MM.1S (cell line): ENCODE measurements at regions not wholly inside any gene's neighbourhood (a gene's known extent, or its start where the extent isn't known, plus 50 kb on each side); places are given as distances from the start of the nearest gene placed in this dataset.

Source experiments
- DNase-seq: peaks from one replicate; pipeline ENCODE4 v3.0.0-alpha.2; 2015
- H2AFZ ChIP-seq: fragments of 300-600 bp; sonication (generic); 2 replicates; pipeline ENCODE4 v1.6.0; 2016; ENCODE audit warnings: antibody characterized with exemption, low read length
- H3F3A ChIP-seq: fragments of 300-600 bp; sonication (generic); 2 replicates; pipeline ENCODE4 v1.6.1; 2016; ENCODE audit warnings: mild to moderate bottlenecking, antibody characterized with exemption, low read length, moderate library complexity, mixed read lengths; ENCODE audit not compliant: insufficient read depth
- H3K27ac ChIP-seq: fragments of 300-600 bp; sonication (generic); 2 replicates; pipeline ENCODE4 v1.5.1; 2016; ENCODE audit warnings: mild to moderate bottlenecking, low read length
- H3K27me3 ChIP-seq: fragments of 300-600 bp; sonication (generic); replicated peaks from 2 replicates; pipeline ENCODE4 v1.6.0; 2016; ENCODE audit warnings: low read length; ENCODE audit not compliant: insufficient read depth
- H3K36me3 ChIP-seq: fragments of 300-600 bp; sonication (generic); replicated peaks from 2 replicates; pipeline ENCODE4 v1.6.1; 2016; ENCODE audit warnings: mild to moderate bottlenecking, low read length, mixed read lengths; ENCODE audit not compliant: insufficient read depth
- H3K4me1 ChIP-seq: fragments of 300-600 bp; sonication (generic); 2 replicates; pipeline ENCODE4 v1.6.1; 2016; ENCODE audit warnings: low read length, mixed read lengths
- H3K4me2 ChIP-seq: fragments of 300-600 bp; sonication (generic); 2 replicates; pipeline ENCODE4 v1.6.0; 2016; ENCODE audit warnings: low read depth, low read length
- H3K4me3 ChIP-seq: fragments of 300-600 bp; sonication (generic); 2 replicates; pipeline ENCODE4 v1.5.1; 2016; ENCODE audit warnings: low read length, mixed read lengths
- H3K79me2 ChIP-seq: fragments of 300-600 bp; sonication (generic); 2 replicates; pipeline ENCODE4 v1.6.1; 2016; ENCODE audit warnings: mixed run types, low read length, mixed read lengths
- H3K9ac ChIP-seq: fragments of 300-600 bp; sonication (generic); 2 replicates; pipeline ENCODE4 v1.6.1; 2016; ENCODE audit warnings: low read length, mixed read lengths
- H3K9me2 ChIP-seq: fragments of 300-600 bp; sonication (generic); replicated peaks from 2 replicates; pipeline ENCODE4 v1.6.1; 2016; ENCODE audit warnings: mild to moderate bottlenecking, low read length, mixed read lengths; ENCODE audit not compliant: insufficient read depth
- H3K9me3 ChIP-seq: fragments of 300-600 bp; sonication (generic); replicated peaks from 2 replicates; pipeline ENCODE4 v1.6.1; 2016; ENCODE audit warnings: mild to moderate bottlenecking, low read length, mixed read lengths; ENCODE audit not compliant: insufficient read depth
- H4K20me1 ChIP-seq: fragments of 300-600 bp; sonication (generic); 2 replicates; pipeline ENCODE4 v1.6.1; 2016; ENCODE audit warnings: mild to moderate bottlenecking, low read length, moderate library complexity, mixed read lengths; ENCODE audit not compliant: insufficient read depth
- EZH2 ChIP-seq: fragments of 300-600 bp; sonication (generic); optimal IDR thresholded peaks from 2 replicates; pipeline ENCODE3; 2017; ENCODE audit warnings: low read depth, mild to moderate bottlenecking, antibody characterized with exemption, low read length, mixed read lengths
- EZH2phosphoT487 ChIP-seq: fragments of 300-600 bp; sonication (generic); IDR thresholded peaks from 2 replicates; pipeline ENCODE4 v1.6.1; 2018; ENCODE audit warnings: antibody characterized with exemption, low read length
- TF ChIP-seq, protein P1 (sequence below): fragments of 300-600 bp; sonication (generic); IDR thresholded peaks from 2 replicates; pipeline ENCODE4 v1.5.1; 2016; ENCODE audit warnings: antibody characterized with exemption, low read length, mixed read lengths

DNA sequence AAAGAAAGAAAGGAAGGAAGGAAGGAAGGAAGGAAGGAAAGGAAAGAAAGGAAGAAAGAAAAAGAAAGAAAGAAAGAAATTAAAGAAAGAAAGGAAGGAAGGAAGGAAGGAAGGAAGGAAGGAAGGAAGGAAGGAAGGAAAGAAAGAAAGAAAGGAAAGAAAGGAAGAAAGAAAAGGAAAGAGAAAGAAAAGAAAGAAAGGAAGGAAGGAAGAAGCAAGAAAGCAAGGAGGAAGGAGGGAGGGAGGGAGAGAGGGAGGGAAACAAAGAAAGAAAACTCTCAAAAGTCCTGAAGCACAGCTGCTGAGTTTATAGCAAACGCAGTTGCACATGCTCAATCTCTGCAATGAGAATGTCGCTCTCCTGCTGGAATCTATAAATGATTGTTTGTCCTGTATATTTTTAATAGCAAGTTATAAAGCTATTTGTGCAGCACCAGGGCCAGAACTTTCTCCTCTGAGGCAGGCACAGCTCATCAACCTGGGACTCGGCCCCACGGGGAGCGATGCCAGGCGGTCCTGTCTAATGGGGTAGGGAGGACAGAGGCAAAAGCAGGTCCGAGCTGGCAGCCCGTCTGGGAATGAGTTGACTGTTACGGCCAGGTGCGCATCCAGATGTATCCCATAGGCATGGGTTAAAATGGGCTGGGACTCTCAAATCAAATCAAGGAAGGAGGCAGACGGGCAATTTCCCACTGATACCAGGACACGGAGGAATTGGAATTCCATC lies 118.0 kb upstream of the PFKP start:
- Histone ChIP-seq H3K4me3 (no peak overlapping the region), H3F3A (no peaks in the 10 kb centered on the region), H3K9me3 (no peaks in the 10 kb centered on the region), H3K9me2 (no peaks in the 10 kb centered on the region), H3K4me1 (no peaks in the 10 kb centered on the region), H3K9ac (no peak overlapping the region), H3K27ac (no peak overlapping the region), H3K79me2 (no peaks in the 10 kb centered on the region), H3K4me2 (no peak overlapping the region), H3K27me3 (no peaks in the 10 kb centered on the region), H4K20me1 (no peaks in the 10 kb centered on the region), H3K36me3 (no peaks in the 10 kb centered on the region), H2AFZ (no peak overlapping the region)
- no peak for DNase-seq
- TF ChIP-seq EZH2phosphoT487 (no peak), EZH2 (no peak)
- TF ChIP-seq, protein P1, sequence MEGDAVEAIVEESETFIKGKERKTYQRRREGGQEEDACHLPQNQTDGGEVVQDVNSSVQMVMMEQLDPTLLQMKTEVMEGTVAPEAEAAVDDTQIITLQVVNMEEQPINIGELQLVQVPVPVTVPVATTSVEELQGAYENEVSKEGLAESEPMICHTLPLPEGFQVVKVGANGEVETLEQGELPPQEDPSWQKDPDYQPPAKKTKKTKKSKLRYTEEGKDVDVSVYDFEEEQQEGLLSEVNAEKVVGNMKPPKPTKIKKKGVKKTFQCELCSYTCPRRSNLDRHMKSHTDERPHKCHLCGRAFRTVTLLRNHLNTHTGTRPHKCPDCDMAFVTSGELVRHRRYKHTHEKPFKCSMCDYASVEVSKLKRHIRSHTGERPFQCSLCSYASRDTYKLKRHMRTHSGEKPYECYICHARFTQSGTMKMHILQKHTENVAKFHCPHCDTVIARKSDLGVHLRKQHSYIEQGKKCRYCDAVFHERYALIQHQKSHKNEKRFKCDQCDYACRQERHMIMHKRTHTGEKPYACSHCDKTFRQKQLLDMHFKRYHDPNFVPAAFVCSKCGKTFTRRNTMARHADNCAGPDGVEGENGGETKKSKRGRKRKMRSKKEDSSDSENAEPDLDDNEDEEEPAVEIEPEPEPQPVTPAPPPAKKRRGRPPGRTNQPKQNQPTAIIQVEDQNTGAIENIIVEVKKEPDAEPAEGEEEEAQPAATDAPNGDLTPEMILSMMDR: no peak

DNA sequence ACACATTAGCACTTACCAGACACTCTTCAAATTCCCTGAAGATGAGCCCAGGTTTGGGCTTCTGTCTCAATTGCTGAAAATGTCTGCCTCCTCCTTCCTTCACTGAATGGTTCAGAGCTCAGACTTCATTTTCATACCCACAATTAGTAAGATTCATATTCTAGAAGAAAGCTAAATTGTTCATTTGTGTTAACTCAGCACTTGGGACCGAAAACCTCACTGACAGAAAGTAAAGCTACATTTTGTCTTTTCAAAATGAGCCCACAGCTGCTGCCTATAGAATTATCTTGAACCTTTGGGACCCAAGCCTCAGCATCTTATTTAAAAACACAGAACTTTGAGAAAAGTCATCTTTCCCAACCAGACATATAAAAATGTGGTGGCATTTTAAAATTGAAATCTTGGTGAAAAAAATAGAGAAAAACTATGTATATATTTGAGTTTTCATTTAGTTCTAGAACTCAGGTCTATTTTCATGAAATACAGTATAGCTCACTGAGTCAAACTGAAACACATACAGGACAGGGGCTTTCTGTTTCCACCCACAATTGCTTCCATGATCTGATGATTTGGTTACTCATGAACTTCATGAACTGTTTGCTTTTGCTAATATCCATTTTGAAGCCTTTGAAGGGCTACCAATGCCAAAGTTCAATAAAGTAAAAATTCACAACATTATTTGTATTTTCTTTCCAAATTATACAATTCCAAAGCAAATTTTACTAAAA lies 119.1 kb upstream of the PFKP start:
- TF ChIP-seq, protein P1: no peak
- TF ChIP-seq EZH2phosphoT487: no peak
- Histone ChIP-seq H3K4me1 (no peaks in the 10 kb centered on the region), H3K9me2 (no peaks in the 10 kb centered on the region), H2AFZ (no peak overlapping the region), H3K9me3 (no peaks in the 10 kb centered on the region), H3K36me3 (no peaks in the 10 kb centered on the region), H3K27ac (no peak overlapping the region), H3K4me2 (no peak overlapping the region), H3K27me3 (no peaks in the 10 kb centered on the region), H3F3A (no peaks in the 10 kb centered on the region), H4K20me1 (no peaks in the 10 kb centered on the region), H3K9ac (no peak overlapping the region), H3K4me3 (no peak overlapping the region), H3K79me2 (no peaks in the 10 kb centered on the region)
- no peak for DNase-seq

DNA sequence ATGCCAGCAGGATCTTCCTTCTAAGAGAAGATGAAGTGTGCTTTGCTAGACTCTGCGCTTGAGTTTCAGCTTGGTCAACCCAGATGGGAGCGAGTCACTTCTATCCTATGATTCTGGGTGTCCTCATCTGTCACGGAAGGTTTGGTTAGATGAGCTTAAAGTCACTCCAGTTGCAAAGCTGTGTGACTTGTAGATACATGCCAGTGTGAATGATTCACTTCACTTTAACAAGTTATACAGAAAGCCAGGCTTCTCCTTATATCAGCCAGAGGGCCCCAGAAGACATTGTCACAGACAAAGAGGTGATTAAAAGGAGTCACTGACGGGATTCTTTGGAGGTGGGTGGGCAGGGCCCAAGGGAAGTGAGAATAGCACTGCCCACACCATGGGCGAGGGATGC lies 122.6 kb upstream of the PFKP start:
- H3K27ac ChIP-seq: no peak overlapping the region
- no peak overlapping the region for H3K9ac ChIP-seq
- H3K79me2 ChIP-seq: no peaks in the 10 kb centered on the region
- H3F3A ChIP-seq: no peaks in the 10 kb centered on the region
- H2AFZ ChIP-seq: no peak overlapping the region
- H3K9me2 ChIP-seq: no peaks in the 10 kb centered on the region
- no peak overlapping the region for H3K4me3 ChIP-seq
- no peaks in the 10 kb centered on the region for H4K20me1 ChIP-seq
- no peak for DNase-seq
- TF ChIP-seq EZH2phosphoT487 (no peak), EZH2 (no peak)
- TF ChIP-seq, protein P1: no peak
- no peaks in the 10 kb centered on the region for H3K4me1 ChIP-seq
- H3K27me3 ChIP-seq: no peaks in the 10 kb centered on the region
- no peak overlapping the region for H3K4me2 ChIP-seq
- H3K9me3 ChIP-seq: no peaks in the 10 kb centered on the region
- H3K36me3 ChIP-seq: no peaks in the 10 kb centered on the region
